K562 (cell line): ENCODE measurements at regions not wholly inside any gene's neighbourhood (a gene's known extent, or its start where the extent isn't known, plus 50 kb on each side); places are given as distances from the start of the nearest gene placed in this dataset.

Source experiments
- ATAC-seq: fragments of 200-7000 bp; cut with Tn5 transposase; 3 replicates; pipeline ENCODE4 v1.9.1; 2020; ENCODE audit warnings: moderate library complexity
- BruUV-seq: library from RNA; stranded (reverse); fragments of 400-500 nt; replicated peaks from 2 replicates; lab custom pipeline; 2021; lab: Mats Ljungman, UMichigan
- CTCF ChIA-PET: fragments of 300-600 bp; formaldehyde crosslinking; extraction: SDS; loops from one replicate; lab custom pipeline; 2021; ENCODE audit warnings: low intra/inter-chr PET ratio; lab: Yijun Ruan, JAX
- POLR2A ChIA-PET: fragments of 300-600, 350-650 bp; sonication (Branson Sonifier 250); formaldehyde crosslinking; extraction: SDS; loops from one replicate; lab custom pipeline; 2021; ENCODE audit warnings: antibody characterized with exemption, inconsistent platforms; lab: Yijun Ruan, JAX
- DNase-seq, 4 experiments: peaks; one replicate each; pipeline versions ENCODE4 v3.0.0 to v3.0.0-alpha.2; 2011 to 2018; ENCODE audit warnings: low spot score in 3 of 4, mixed read lengths in 3 of 4; ENCODE audit errors: extremely low read depth in 1 of 4
- FAIRE-seq: peaks from 2 replicates; lab custom pipeline; 2011; peaks lifted over from hg19 to GRCh38; lab: Jason Lieb, UNC
- H2AFZ ChIP-seq: 2 replicates; pipeline ENCODE4 v1.6.0; 2011; ENCODE audit warnings: low read depth, low read length, control low read depth, inconsistent platforms
- H3K27ac ChIP-seq: fragments of 200-600 bp; 3 replicates; pipeline ENCODE4 v1.8.0; 2011; ENCODE audit warnings: low read depth, mild to moderate bottlenecking, control low read depth, inconsistent platforms, low read length, moderate library complexity, mixed read lengths; ENCODE audit errors: extremely low read depth
- H3K27me3 ChIP-seq, 2 experiments: fragments of 300-600 bp in 1 of 2; 2 replicates in 1 of 2; 3 replicates in 1 of 2; pipeline versions ENCODE4 v1.6.0 to v1.8.0; 2011; ENCODE audit warnings: inconsistent platforms in 2 of 2, low read length in 2 of 2, mild to moderate bottlenecking in 1 of 2, mixed read lengths in 1 of 2, moderate library complexity in 1 of 2; ENCODE audit not compliant: control insufficient read depth in 2 of 2, insufficient read depth in 2 of 2
- H3K36me3 ChIP-seq: fragments of 300-600 bp; 3 replicates; pipeline ENCODE4 v1.8.0; 2011; ENCODE audit warnings: mild to moderate bottlenecking, low read length, inconsistent platforms; ENCODE audit not compliant: control insufficient read depth, insufficient read depth
- H3K4me1 ChIP-seq, 2 experiments: fragments of 200-600 bp in 1 of 2; replicated peaks in 1 of 2; 2 replicates in 1 of 2; 3 replicates in 1 of 2; pipeline versions ENCODE4 v1.5.1 to v1.8.0; 2011; ENCODE audit warnings: inconsistent platforms in 2 of 2, low read length in 2 of 2, mild to moderate bottlenecking in 1 of 2, mixed read lengths in 1 of 2, moderate library complexity in 1 of 2; ENCODE audit not compliant: control insufficient read depth in 2 of 2, insufficient read depth in 2 of 2
- H3K4me2 ChIP-seq: 2 replicates; pipeline ENCODE4 v1.6.1; 2011; ENCODE audit warnings: low read length, control low read depth, inconsistent platforms, mixed read lengths; ENCODE audit not compliant: insufficient read depth
- H3K4me3 ChIP-seq: fragments of 200-600 bp; sonication (generic), shearing (Covaris generic); 2 replicates; pipeline ENCODE4 v1.5.1; 2016; ENCODE audit warnings: control low read depth, inconsistent platforms
- H3K79me2 ChIP-seq: fragments of 200-600 bp; 3 replicates; pipeline ENCODE4 v1.8.0; 2011; ENCODE audit warnings: low read length, inconsistent platforms; ENCODE audit not compliant: control insufficient read depth, insufficient read depth
- H3K9ac ChIP-seq, 2 experiments: 2 replicates each; pipeline versions ENCODE4 v1.6.0 to v1.6.1; 2011; ENCODE audit warnings: low read depth in 2 of 2, low read length in 2 of 2, control low read depth in 1 of 2, inconsistent platforms in 1 of 2, mild to moderate bottlenecking in 1 of 2, mixed read lengths in 1 of 2; ENCODE audit not compliant: insufficient read depth in 1 of 2
- H3K9me1 ChIP-seq: one replicate; pipeline ENCODE4 v1.6.0; 2011; ENCODE audit warnings: inconsistent platforms, mild to moderate bottlenecking, low read length, moderate library complexity; ENCODE audit not compliant: control insufficient read depth, insufficient read depth
- H3K9me3 ChIP-seq: replicated peaks from 2 replicates; pipeline ENCODE4 v1.5.1; 2011; ENCODE audit warnings: low read depth, low read length, inconsistent platforms; ENCODE audit not compliant: control insufficient read depth, insufficient read depth
- H4K20me1 ChIP-seq: replicated peaks from 2 replicates; pipeline ENCODE4 v1.6.1; 2011; ENCODE audit warnings: low read length, inconsistent platforms, mixed read lengths; ENCODE audit not compliant: control insufficient read depth, insufficient read depth
- ADNP ChIP-seq: fragments of 200-800 bp; sonication (Bioruptor generic); IDR thresholded peaks from 2 replicates; pipeline ENCODE4 v1.6.1; 2016; ENCODE audit warnings: missing genetic modification characterization, missing compliant biosample characterization
- CBX5 ChIP-seq: IDR thresholded peaks from 2 replicates; pipeline ENCODE4 v1.6.1; 2014; ENCODE audit warnings: low read depth, borderline replicate concordance
- CCAR2 ChIP-seq: fragments of 200-400 bp; formaldehyde crosslinking; IDR thresholded peaks from 2 replicates; pipeline ENCODE4 v1.6.1; 2017; ENCODE audit warnings: mild to moderate bottlenecking, low read depth, low read length
- EP300 ChIP-seq: IDR thresholded peaks from 2 replicates; pipeline ENCODE4 v1.6.1; 2012; ENCODE audit warnings: low read length, improper control_type of control experiment
- FUS ChIP-seq: fragments of 200-400 bp; formaldehyde crosslinking; optimal IDR thresholded peaks from 2 replicates; pipeline ENCODE3; 2017; ENCODE audit warnings: low read depth, low read length
- HDGF ChIP-seq: fragments of 450-650 bp; IDR thresholded peaks from 2 replicates; pipeline ENCODE4 v1.6.1; 2016
- NELFE ChIP-seq: IDR thresholded peaks from 2 replicates; pipeline ENCODE4 v1.6.1; 2011; ENCODE audit warnings: mild to moderate bottlenecking; ENCODE audit not compliant: insufficient read depth, insufficient read length
- POLR2G ChIP-seq: fragments of 200-400 bp; formaldehyde crosslinking; IDR thresholded peaks from 2 replicates; pipeline ENCODE4 v1.6.1; 2017; ENCODE audit warnings: low read depth, mild to moderate bottlenecking, antibody characterized with exemption, low read length, moderate library complexity
- SNIP1 ChIP-seq: fragments of 450-650 bp; IDR thresholded peaks from 2 replicates; pipeline ENCODE4 v1.7.1; 2017; ENCODE audit warnings: low read depth, mild to moderate bottlenecking
- SPI1 ChIP-seq: IDR thresholded peaks from 2 replicates; pipeline ENCODE4 v1.6.1; 2011; ENCODE audit warnings: low read depth, low read length, control low read depth, borderline replicate concordance
- SRSF7 ChIP-seq: fragments of 200-400 bp; formaldehyde crosslinking; optimal IDR thresholded peaks from 2 replicates; pipeline ENCODE3; 2017; ENCODE audit warnings: mild to moderate bottlenecking, low read depth, low read length
- SRSF9 ChIP-seq: fragments of 200-400 bp; formaldehyde crosslinking; IDR thresholded peaks from 2 replicates; pipeline ENCODE4 v1.6.1; 2017; ENCODE audit warnings: low read depth, low read length, borderline replicate concordance
- SUPT5H ChIP-seq: fragments of 450-650 bp; IDR thresholded peaks from 2 replicates; pipeline ENCODE4 v1.6.1; 2016
- WGBS: fragments of 100-300 bp; shearing (Covaris generic); methylation state at CpG from one replicate; pipeline ENCODE4 v1.1.6; 2016; ENCODE audit warnings: low coverage, mixed read lengths; ENCODE audit not compliant: insufficient coverage; ENCODE audit errors: missing lambda C conversion rate; 5-methylcytosine and 5-hydroxymethylcytosine counted together
- in situ Hi-C: fragments of 300-500 bp; cut with MboI; formaldehyde crosslinking; loops from 4 replicates; pipeline ENCODE4 v1.15.0; 2018; ENCODE audit warnings: inconsistent platforms, mixed read lengths
- intact Hi-C: fragments of 100-400 bp; cut with micrococcal nuclease; formaldehyde crosslinking; loops from 2 replicates; pipeline ENCODE4 v1.14.2; 2022
- TF ChIP-seq, protein P1 (sequence below): sonication (generic); formaldehyde crosslinking; IDR thresholded peaks from 2 replicates; pipeline ENCODE4 v1.8.0; 2022; ENCODE audit warnings: mild to moderate bottlenecking, missing genetic modification reagents

DNA sequence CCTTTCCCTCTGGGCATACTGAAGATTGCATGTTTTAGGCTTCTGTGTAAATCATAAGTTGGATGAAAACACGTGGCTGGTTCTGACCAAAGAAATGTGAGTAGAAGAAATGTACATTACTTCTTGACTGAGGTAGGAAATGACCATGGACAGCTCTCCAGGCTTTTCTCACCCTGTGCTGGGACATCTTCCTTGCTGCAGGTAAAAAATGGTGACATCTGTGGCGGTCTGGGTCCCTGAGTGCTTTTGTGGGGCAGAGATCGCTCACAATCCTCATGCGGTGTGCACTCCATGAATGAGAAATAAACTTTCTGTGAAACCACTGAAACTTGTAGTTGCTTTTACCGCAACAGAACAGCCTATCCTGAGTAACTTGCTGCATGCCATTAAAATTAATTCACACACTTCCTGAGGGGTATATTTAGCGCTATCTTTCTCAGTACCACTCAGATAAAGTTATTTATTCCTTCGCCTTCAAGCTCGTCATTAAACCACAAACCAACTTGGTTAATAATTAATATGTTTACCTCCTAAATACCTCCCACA lies 730.4 kb downstream of the EFNA5 start (continued):
- TF ChIP-seq SNIP1: no peak
- no peak for TF ChIP-seq SUPT5H

DNA sequence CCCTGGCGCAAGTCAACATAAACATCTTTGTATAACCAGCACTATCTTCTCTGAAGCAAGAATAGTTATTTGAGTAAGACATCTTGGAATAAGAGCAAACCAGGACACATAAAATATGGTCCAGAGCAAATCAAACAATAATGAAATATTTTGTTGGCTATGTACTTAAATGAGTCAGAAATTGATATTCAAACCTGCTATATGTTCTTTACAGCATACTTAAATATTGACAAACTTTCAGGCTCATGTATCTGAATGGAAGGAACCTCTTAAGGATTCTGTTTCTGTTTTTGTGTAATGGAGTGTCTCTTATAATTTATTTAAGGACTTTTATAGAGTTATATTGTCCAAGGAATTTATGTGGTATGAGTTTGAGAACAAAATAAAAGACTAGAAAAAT lies 747.3 kb downstream of the EFNA5 start:
- CTCF ChIA-PET: no interaction called here
- H3K27me3 ChIP-seq: no peaks in the 10 kb centered on the region
- no peak overlapping the region for H3K4me2 ChIP-seq
- no peak for TF ChIP-seq SRSF9
- TF ChIP-seq SUPT5H: no peak
- TF ChIP-seq, protein P1, sequence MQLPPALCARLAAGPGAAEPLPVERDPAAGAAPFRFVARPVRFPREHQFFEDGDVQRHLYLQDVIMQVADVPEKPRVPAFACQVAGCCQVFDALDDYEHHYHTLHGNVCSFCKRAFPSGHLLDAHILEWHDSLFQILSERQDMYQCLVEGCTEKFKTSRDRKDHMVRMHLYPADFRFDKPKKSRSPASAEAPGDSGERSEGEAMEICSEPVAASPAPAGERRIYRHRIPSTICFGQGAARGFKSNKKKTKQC: no peak
- no peak for TF ChIP-seq FUS
- TF ChIP-seq CBX5: no peak
- TF ChIP-seq POLR2G: no peak
- no peak for TF ChIP-seq ADNP (tag)
- no peak for TF ChIP-seq CCAR2
- no peak for TF ChIP-seq NELFE
- TF ChIP-seq SRSF7: no peak
- no peak for TF ChIP-seq HDGF
- no peak for TF ChIP-seq EP300
- no peak for TF ChIP-seq SPI1
- WGBS: 0% methylated on average over 1 of the region's 1 CpG
- H3K4me3 ChIP-seq: no peak overlapping the region
- no peaks in the 10 kb centered on the region for H3K9me1 ChIP-seq
- no peak for ATAC-seq
- BruUV-seq: no TSS peak
- H3K79me2 ChIP-seq: no peaks in the 10 kb centered on the region
- no peak for DNase-seq
- FAIRE-seq: no peak
- POLR2A ChIA-PET: no interaction called here
- H3K9me3 ChIP-seq: no peaks in the 10 kb centered on the region
- H3K36me3 ChIP-seq: no peaks in the 10 kb centered on the region
- intact Hi-C loops: no loop called here
- no peaks in the 10 kb centered on the region for H3K4me1 ChIP-seq
- no peak overlapping the region for H3K9ac ChIP-seq
- H4K20me1 ChIP-seq: no peaks in the 10 kb centered on the region
- in situ Hi-C loops: no loop called here
- H2AFZ ChIP-seq: no peak overlapping the region
- no peak overlapping the region for H3K27ac ChIP-seq
